C4-2B (cell line): ENCODE measurements at regions not wholly inside any gene's neighbourhood (a gene's known extent, or its start where the extent isn't known, plus 50 kb on each side); places are given as distances from the start of the nearest gene placed in this dataset.

Source experiments
- CTCF ChIP-seq: fragments of 450-650 bp; conservative IDR thresholded peaks from 2 replicates; pipeline ENCODE4 v1.5.1; 2017; ENCODE audit warnings: mild to moderate bottlenecking
- ZFX ChIP-seq: fragments of 450-650 bp; IDR thresholded peaks from 2 replicates; pipeline ENCODE4 v1.6.1; 2017

DNA sequence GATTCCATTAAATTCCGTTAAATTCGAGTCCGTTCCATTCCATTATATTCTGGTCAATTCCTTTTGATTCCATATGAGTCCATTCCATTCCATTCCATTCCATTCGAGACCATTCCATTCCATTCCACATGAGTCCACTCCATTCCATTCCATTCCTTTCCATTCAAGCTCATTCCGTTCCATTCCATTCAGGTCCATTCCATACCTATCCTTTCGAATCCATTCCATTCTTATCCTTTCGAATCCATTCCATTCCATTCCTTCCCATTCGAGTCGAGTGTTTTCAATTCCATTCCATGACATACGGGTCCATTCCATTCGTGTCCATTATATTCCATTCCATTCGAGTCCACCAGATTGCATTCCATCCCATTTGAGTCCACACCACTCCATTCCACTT lies 1127.4 kb downstream of the RPIA start:
- TF ChIP-seq CTCF (no peak), ZFX (no peak)
